Uterus (tissue), 2 donors: ENCODE measurements at regions not wholly inside any gene's neighbourhood (a gene's known extent, or its start where the extent isn't known, plus 50 kb on each side); places are given as distances from the start of the nearest gene placed in this dataset.

ENCODE experiments used
- POLR2A ChIP-seq, 2 donors: fragments of 450-650 bp; IDR thresholded peaks; one replicate each; pipeline ENCODE4 v1.6.1; 2016; ENCODE audit warnings: antibody characterized with exemption in 2 of 2, mild to moderate bottlenecking in 1 of 2, moderate library complexity in 1 of 2
- TF ChIP-seq, protein P1 (sequence below), 4 experiments: fragments of 200-600 bp in 2 of 4; fragments of 450-650 bp in 2 of 4; sonication (generic) in 2 of 4; IDR thresholded peaks; one replicate each; pipeline ENCODE4 v1.5.1; 2016 to 2019; ENCODE audit warnings: antibody characterized with exemption in 4 of 4, mild to moderate bottlenecking in 2 of 4, moderate library complexity in 1 of 4

DNA sequence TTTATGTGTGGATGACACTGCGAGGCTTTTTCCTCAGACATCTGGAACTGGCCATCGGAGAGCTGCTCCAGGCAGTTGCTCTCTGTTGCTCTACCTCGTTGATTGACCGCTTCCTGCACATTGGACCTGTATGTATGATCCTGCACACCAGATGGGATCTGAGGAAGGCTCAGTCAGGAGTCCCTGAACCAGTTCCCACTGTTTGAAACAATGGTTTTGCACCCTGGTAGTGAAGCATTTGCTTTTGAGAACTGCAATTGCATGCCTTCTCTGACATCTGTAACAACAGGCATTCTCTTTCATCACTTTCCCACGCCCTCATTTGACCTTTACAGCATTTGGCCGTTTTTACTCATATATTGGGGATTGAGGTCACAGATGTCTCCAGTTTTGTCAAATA, 61.1 kb upstream of the NPAS1 start:
- TF ChIP-seq, protein P1, sequence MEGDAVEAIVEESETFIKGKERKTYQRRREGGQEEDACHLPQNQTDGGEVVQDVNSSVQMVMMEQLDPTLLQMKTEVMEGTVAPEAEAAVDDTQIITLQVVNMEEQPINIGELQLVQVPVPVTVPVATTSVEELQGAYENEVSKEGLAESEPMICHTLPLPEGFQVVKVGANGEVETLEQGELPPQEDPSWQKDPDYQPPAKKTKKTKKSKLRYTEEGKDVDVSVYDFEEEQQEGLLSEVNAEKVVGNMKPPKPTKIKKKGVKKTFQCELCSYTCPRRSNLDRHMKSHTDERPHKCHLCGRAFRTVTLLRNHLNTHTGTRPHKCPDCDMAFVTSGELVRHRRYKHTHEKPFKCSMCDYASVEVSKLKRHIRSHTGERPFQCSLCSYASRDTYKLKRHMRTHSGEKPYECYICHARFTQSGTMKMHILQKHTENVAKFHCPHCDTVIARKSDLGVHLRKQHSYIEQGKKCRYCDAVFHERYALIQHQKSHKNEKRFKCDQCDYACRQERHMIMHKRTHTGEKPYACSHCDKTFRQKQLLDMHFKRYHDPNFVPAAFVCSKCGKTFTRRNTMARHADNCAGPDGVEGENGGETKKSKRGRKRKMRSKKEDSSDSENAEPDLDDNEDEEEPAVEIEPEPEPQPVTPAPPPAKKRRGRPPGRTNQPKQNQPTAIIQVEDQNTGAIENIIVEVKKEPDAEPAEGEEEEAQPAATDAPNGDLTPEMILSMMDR (IDR thresholded peaks at IDR 0.05) = no peak
- TF ChIP-seq POLR2A (IDR thresholded peaks at IDR 0.05) = no peak
